SK-N-MC (cell line): ENCODE measurements at regions not wholly inside any gene's neighbourhood (a gene's known extent, or its start where the extent isn't known, plus 50 kb on each side); places are given as distances from the start of the nearest gene placed in this dataset.
"Not testable (repeated sequence)": the region's sequence is repeated elsewhere in the genome, so short reads cannot be mapped to it uniquely, and the experiment has no call there.

Experiments used
- DNase-seq: peaks from one replicate; pipeline ENCODE4 v3.0.0-alpha.2; 2011; ENCODE audit warnings: low read depth, low spot score
- H3K27ac ChIP-seq: fragments of 200-600 bp; sonication (generic); 2 replicates; pipeline ENCODE4 v1.5.1; 2016; ENCODE audit warnings: mixed run types
- H3K36me3 ChIP-seq: fragments of 200-600 bp; sonication (generic); 2 replicates; pipeline ENCODE4 v1.6.1; 2017; ENCODE audit warnings: antibody characterized with exemption, low read length, mixed read lengths; ENCODE audit not compliant: insufficient read depth
- H3K4me3 ChIP-seq: fragments of 200-600 bp; sonication (generic); 2 replicates; pipeline ENCODE4 v1.5.1; 2016
- H3K9ac ChIP-seq: fragments of 200-600 bp; sonication (generic); 2 replicates; pipeline ENCODE4 v1.8.0; 2017; ENCODE audit warnings: mixed run types, mixed read lengths; ENCODE audit not compliant: insufficient read length
- H3K9me3 ChIP-seq: fragments of 200-600 bp; sonication (generic); 2 replicates; pipeline ENCODE4 v1.6.1; 2017; ENCODE audit warnings: low read depth, mild to moderate bottlenecking, antibody characterized with exemption, low read length, moderate library complexity, mixed read lengths
- EZH2 ChIP-seq: fragments of 200-600 bp; sonication (generic); IDR thresholded peaks from one replicate; pipeline ENCODE4 v1.6.1; 2017; ENCODE audit warnings: antibody characterized with exemption
- FOXP2 ChIP-seq: optimal IDR thresholded peaks from 2 replicates; pipeline ENCODE3; 2011; ENCODE audit warnings: mild to moderate bottlenecking, moderate library complexity; ENCODE audit not compliant: insufficient read depth; ENCODE audit errors: extremely low read length, control extremely low read depth
- POLR2AphosphoS5 ChIP-seq: IDR thresholded peaks from 2 replicates; pipeline ENCODE4 v1.6.1; 2012; ENCODE audit warnings: mild to moderate bottlenecking, low read depth, low read length, borderline replicate concordance

GRCh38 chr22:19661156-19661555 lies 53.1 kb upstream of the SEPTIN5 start:
- TF ChIP-seq FOXP2 (no peak), POLR2AphosphoS5 (no peak), EZH2 (no peak)
- Histone ChIP-seq H3K9ac (no peak overlapping the region), H3K4me3 (no peak overlapping the region), H3K9me3 (no peaks in the 10 kb centered on the region), H3K27ac (peak overlapping the region; percentile 85), H3K36me3 (no peaks in the 10 kb centered on the region)
- peak; percentile 70 for DNase-seq

- not testable (repeated sequence) for H3K36me3 ChIP-seq, DNase-seq, H3K9ac ChIP-seq, H3K9me3 ChIP-seq, H3K4me3 ChIP-seq
- H3K27ac ChIP-seq = peak overlapping the region; percentile 83
These were observed 52.1 kb upstream of the SEPTIN5 start for GRCh38 chr22:19662049-19662684.

DNA sequence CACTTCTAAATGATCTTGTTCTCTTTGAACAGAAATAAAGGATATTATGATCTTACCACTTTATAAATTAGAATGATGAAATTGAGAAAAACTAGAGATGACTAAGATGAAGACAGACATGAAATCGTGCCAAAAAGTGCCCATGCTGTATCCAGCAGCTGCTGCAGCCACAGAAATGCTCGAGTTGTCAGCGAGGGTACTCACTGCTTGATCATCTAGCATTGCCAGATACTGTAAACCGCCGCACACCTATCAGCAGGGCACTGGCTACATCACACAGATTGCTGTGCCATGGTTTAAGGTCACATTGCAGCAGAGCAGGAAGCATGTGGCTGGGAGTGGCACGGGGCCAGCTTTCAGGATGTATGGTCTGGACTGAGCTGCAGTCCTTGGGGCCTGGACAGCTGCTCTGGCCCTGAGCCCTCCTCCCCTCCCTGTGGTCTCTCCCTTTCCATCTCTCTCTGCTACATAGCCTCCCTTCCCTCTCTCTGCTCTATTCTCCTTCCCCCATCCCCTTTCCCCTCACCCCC lies 51.0 kb upstream of the SEPTIN5 start:
- peak overlapping the region; percentile 89 for H3K27ac ChIP-seq
- TF ChIP-seq FOXP2 (no peak), POLR2AphosphoS5 (0 out of 2 replicates have a peak, but pooled peaks have one; percentile 2)
- H3K9me3 ChIP-seq = no peaks in the 10 kb centered on the region
- no peaks in the 10 kb centered on the region for H3K36me3 ChIP-seq
- H3K4me3 ChIP-seq = peak overlapping the region; percentile 70
- H3K9ac ChIP-seq = no peak overlapping the region
- no peak for DNase-seq

- H3K9me3 ChIP-seq = no peaks in the 10 kb centered on the region
- H3K4me3 ChIP-seq = peak overlapping the region; percentile 70
- peak overlapping the region; percentile 89 for H3K27ac ChIP-seq
- H3K9ac ChIP-seq = peak overlapping the region; percentile 53
- no peaks in the 10 kb centered on the region for H3K36me3 ChIP-seq
- no peak for DNase-seq
- TF ChIP-seq FOXP2 (no peak), POLR2AphosphoS5 (peak; percentile 17; the same call in 1 of the 2 replicates)
These were observed 50.4 kb upstream of the SEPTIN5 start for GRCh38 chr22:19663821-19664355.

- peak overlapping the region; percentile 89 for H3K27ac ChIP-seq
- TF ChIP-seq EZH2 (no peak), FOXP2 (no peak), POLR2AphosphoS5 (no peak)
These were observed 49.9 kb upstream of the SEPTIN5 start for GRCh38 chr22:19664406-19664805.

More at GRCh38 chr22:19664406-19664805, 49.9 kb upstream of the SEPTIN5 start:
- Histone ChIP-seq H3K4me3 (peak overlapping the region; percentile 70), H3K9me3 (no peaks in the 10 kb centered on the region), H3K9ac (peak overlapping the region; percentile 53), H3K36me3 (no peaks in the 10 kb centered on the region)
- DNase-seq = no peak
